GM19240 (cell line): ENCODE measurements at regions not wholly inside any gene's neighbourhood (a gene's known extent, or its start where the extent isn't known, plus 50 kb on each side); places are given as distances from the start of the nearest gene placed in this dataset.

ENCODE experiments used
- DNase-seq: peaks from one replicate; pipeline ENCODE4 v3.0.0; 2011; ENCODE audit warnings: low spot score; ENCODE audit not compliant: insufficient read length

DNA sequence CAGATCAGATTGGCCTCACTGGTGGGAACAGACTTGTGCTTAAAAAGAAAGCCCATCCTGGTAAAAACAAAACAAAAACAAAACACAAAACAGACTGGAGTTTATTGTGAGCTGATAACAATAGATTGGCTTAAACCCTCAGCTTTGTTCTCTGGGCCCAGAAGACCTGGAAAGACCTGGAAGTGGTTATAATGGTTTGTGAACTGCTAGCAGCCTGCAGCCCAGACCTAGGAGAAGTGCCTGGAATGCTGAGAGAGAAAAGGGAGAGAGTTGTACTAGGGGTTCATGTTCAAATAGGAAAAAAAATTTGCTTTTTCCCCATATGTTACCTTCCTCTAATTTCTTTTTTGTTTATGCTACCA, 396.6 kb downstream of the DMAC1 start:
- DNase-seq: no peak

DNA sequence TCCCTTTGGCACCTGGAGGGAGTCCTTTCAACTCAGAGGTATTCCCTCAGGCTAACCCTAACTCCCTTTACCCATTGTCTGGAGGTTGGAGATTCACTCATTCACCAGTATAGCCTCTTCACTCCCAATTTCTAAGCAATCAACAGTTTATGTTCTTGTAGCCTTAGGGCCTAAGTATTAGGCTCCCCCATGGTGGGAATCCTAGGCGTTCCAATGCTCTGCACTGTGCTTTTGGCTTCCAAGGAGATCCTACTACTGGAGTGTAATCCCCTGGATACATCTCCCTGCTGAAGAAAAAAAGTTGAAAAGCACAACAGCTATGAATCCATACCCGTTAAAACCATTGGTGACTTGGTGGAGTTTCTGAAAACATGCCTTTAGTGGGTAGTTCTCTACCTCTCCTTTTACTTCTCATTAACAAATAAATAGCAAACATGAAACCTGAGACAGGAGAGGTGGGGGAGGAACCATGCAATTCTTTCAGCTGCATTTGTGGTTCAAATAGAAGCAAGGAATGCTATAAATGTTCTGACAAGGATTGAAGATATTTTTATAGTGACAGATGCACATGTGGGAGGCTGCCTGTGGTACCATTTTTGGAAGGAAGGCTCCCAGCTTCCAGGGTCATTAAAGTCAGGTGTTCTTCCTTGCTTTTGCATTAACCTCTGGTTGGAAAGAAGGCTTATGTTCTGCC, 397.1 kb downstream of the DMAC1 start:
- no peak for DNase-seq

DNA sequence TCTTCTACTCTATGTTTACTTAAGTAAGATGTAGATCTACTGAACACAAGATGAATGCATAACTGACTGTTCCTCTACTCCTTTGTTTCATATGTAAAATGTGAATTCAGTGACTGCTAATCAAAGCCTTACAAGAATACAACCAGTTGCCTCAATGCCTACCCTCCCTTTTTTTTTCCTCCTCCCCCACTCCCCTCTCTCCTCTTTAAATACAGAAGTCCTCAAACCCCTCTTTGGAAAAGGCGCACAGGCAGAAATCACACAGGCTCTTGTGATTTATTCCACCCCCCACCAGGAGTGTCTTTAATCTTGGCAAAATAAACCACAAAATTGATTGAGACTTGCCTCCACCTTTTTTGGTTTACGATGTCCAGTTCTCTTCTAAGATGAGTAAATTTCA, 398.5 kb downstream of the DMAC1 start:
- DNase-seq: no peak

DNA sequence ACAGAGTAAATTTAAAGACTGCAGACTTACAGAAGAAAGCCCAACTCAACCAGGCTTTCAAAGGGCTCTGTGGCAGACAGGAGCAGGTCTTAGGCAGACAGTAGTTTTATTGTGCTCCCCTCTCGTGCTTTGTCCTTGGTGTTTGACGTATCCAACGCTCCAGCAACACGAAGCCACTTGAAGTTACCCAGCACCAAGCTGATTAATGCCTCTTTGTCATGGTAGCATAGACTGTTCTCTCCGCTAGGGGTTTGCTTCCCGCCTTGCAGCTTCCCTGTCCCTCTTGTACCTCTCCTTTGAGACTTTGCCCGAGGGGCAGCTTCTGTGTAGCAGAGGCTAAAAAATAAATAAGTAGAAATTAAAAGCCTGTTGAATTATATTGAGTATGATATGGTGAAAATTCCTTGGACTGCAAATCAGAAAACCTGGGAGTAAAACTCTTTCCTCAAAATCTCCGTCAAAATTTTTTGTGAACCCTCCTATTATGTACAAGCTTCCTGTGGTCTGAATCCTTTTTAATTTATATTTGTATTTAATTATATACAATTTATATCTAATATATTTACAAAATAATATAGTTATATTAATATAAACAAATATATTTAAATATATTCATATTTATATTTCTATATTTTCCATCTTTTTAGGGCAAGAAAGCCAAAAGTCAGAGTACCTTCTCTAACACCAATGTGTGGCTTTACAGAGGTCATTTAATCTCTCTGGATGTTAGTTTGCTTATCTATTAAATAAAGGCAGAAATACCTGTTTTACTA, 405.4 kb downstream of the DMAC1 start:
- no peak for DNase-seq

DNA sequence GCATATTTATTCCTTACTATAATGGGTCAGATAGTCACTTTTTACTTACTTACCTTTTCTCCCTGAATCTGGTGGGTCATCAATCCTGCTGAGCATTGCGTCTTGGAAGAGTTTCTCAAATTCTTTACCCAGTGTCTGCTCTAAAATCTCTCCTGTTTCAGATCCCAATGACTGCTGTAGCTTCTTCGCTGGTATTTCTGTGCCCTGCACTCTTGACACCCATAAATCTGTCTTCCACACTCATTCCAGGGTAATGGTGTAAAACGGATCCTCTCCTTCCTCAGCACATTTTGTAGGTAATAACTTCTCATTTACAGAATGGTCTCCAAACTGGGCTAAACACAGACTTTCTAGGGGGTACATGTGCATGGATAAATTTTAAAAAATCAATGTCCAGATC, 407.4 kb downstream of the DMAC1 start:
- DNase-seq: no peak

DNA sequence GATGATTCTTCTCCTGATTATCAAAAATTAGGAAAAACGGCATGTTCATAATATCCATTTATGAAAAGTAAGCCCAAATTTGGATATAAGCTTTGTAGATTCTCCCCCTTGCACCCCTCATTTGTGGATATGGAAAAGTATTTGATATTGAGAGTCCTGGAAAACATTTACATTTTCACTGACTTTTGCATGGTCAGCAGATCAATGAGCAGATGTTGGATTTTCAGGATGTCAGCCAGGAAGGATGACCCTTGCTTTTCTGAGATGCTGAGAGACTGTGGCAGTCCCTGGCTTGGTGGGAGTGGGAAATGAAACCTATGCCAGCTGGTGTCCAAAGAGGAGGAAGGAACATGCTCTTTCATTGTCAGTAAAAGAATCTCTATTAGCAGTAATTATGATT, 410.8 kb downstream of the DMAC1 start:
- no peak for DNase-seq

DNA sequence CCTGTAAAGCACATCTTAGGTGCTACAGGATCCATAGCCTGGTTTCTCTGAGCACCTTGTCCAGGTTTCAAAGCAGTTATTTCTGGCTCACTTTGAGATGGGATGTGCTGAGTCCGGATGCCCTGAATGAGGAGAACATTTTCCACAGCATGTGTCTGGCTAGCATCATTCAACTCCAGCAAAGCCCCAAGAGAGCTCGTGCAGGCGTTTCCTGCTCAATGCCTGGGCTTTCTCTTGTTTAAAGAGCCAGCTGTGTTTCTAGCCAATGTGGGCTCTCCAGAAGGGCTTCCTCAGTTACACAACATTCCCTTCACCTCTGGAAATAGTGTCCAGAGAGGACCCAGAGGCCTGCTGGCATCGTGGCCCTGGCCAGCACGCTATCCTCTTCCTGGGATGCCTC, 411.7 kb downstream of the DMAC1 start:
- DNase-seq: no peak

DNA sequence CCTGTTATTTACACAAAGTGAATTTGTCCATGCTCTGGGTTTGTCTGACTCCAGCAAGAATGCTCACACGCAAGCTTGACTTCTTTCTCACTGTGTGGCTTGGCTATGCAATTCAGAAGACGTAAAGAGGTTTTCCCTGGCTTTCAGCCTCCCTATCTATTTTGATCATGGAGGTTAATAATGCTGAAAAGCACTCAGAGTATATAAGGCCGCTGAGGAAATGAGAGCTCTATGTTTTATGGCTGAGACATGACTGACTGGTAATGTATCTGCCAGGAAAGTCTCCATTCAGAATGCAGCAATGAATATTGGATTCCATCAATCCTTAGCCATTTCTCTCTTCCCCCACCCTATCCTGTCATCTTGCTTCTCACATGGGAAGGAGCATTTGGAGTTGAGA, 417.3 kb downstream of the DMAC1 start:
- DNase-seq: no peak

DNA sequence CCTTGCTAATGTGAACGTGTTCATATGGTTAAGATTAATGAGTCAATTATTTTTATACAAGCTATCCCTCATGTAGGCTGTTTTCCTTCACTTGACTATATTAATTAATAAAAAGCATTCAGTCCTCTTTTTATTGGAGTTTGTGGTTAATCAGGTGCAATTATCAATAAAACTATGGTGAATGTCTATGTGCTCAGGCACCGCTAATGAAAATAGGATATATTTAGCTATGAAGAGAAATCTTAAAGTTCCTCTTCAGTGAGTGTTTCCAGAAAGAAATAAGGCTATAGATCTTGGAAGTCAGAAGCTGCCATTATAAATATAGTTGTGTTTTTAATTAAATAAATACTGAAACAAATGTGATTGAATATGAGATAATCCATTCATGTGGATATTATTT, 422.1 kb downstream of the DMAC1 start:
- no peak for DNase-seq

DNA sequence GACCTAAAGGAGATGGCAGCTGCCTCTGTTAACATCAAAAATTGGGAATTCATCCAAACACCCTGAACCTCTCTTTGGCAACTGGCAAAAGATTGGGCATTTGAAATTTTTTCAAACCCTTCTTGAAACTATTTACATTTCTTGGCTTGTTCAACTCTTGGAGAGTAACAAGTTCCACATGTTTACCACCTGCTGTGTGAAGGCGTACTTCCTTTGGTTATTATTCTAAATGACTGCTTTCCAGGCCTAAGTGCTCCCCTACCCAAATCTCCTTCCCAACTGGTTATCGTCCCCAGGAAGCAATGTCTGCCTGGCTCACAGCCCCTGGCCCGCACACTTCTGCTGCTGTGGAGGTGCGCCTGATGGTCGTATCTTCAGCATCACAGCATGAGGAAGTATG, 422.7 kb downstream of the DMAC1 start:
- DNase-seq: no peak

DNA sequence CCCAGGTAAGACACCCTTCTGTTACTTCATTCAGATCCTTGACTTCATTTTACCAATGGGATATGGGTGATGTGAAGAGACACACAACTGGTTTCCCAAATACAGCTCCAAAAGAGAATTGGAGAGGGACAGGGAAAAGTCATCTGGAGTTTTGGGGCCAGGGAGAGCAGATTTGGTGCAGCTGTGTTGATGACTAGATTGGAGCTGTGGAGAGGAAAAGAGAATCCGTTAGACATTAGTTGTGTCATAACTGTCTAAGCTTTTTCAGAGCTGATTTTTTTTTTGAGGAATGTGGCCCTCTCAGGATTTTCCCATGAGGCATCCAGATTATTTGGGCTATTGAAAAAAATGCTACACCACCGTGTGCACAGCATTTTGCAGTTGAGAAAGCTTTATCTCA, 423.4 kb downstream of the DMAC1 start:
- no peak for DNase-seq

DNA sequence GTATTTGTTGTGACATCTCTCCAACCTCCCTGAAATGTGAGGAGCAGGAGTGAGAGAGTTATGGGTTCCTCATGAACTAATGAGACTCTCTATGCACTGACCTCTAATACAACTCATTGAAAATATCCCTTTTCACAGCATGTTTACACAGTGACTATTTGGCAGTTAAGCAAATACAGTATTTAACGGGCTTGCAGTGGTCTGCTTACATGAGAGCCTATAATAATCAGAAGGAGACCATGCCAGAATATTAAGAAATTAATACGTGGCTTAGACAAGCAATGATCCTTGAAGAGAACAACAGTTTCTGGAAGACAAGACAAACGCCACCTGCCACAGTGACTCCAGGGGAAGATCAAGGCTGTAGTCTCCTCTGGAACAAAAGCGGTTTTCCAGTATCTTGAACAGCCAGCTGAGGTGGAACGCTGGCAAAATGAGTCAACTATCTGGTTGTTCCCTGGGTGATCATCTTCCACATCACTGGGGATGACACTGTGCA, 424.5 kb downstream of the DMAC1 start:
- DNase-seq: no peak

DNA sequence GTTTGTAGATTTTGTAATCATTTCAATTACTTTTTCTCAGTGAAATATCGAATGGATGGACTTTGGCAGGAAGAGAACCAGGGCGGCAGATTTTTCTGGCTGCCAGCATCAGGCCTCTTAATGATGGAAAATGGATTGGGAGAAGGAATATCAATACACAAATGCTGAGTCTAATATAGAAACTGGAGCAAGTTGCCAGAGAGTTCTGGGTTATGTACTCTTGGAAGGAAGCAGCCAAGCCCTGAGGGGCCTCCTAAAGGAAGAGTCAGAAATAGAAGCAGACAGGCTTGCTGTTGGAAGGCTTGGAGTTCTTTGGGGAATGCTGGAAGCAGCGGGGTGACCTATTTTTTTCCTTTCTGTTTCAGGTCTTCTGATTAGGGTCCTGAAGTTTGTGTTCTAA, 428.6 kb downstream of the DMAC1 start:
- no peak for DNase-seq

DNA sequence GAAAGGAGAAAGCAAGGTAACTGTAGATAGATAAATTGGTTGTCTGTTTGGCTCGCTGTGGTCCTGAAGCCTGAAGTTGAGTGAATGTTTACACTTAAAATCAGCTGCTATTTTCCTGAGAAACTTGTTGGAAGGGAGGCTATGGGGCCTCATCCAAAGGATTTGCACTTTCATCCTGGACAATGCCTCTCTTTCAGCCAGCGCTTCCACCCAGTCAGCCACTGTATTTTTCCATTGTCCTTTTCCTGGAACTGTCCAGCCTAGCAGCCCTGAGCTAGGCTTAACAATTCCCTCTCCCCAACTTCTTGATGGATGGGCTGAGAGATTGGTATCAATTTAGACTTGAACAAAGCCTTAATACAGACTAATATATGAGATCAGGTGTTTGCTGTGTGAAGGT, 429.2 kb downstream of the DMAC1 start:
- DNase-seq: no peak

DNA sequence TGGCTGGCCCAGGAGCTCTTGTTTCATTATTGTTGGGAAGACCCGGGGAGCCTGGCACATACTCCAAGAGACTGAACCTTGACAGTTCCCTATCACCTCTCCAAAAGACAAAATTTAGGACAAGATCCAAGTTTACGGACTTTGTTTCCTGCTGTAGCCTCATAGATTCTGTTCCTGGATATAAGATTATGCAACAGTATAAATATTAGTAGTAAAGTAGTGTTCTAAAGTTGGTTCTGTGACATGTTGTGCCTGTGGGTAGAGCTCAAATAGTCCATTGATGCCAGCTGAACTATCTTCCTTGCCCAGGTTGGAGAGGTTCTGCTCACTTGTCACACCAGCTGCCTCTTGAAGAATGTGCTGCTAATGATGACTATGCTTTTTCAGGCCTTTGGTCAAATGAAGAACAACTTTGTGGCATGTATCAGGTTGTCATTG, 430.2 kb downstream of the DMAC1 start:
- DNase-seq: no peak

DNA sequence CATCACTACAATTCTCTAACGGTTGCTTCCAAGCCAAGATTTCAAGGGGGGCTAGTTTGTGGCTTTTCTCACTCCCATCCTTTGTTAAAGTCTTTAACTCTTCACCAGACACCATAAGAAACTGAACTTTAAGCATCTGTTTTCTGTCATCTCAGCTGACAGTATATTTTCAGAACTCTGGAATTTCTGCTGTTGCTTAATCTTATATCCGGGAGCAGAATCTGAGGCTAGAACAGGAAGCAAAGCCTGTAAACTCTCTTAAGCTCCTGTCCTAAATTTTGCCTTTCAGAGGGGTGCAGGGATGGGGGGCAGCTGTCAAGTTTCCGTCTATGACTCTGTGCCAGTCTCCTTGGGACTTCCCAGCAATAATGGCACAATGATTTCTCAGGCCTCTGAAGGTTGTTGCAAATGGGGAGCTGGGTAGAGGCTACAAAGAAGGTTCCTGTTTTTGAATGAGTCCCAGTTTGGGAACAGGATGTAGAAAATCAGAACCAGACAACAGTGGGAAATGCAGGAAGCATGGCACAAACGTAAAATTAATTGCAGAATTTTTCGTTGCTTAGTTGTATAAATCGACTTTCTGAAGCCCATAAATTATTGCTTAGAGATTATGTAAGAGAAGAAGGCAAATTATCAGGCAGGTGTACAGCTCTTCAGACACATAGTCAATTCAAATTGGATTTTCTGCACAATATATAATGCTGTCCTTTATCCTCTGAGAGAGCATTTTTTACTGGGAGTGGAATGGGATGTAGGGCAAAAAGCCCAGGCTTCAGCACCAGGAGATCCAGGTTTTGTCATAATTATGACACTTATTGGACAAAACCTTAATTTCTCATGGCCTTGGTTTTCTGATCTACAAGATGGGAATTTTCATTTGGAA, 430.9 kb downstream of the DMAC1 start:
- DNase-seq: no peak

DNA sequence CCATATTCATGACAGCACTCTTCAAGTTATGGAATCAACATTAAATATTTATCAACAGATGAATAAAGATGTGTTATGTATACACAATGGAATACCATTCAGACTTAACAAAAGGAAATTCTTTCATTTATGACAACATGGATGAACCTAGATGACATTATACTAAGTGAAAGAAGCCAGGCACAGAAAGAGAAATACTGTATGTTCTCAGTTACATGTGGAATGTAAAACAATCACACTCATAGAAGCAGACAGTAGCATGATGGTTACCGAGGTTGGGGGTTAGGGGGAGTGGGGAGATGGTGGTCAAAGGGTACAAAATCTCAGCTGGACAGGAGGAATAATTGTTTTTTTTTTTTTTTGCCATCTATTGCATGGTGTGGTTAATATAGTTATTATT, 431.9 kb downstream of the DMAC1 start:
- DNase-seq: no peak

DNA sequence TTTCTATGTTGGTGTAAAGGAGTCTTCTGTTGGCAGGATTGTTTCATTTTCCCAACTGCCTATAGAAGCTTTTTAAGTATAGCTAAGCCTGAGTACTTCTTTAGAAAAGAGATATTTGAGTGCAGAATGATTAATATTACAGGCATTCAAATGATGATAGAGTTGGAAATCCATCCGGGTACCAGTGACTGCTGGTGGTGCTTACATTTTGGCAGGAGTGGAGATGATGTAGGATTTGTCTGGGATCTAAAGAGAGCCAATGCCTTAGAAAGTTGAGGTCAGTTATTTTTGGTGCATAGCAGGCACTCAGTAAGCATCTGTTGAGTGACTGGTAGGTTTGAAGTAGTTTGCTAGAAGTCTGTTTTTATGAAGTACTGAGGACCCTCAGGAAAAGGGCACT, 433.5 kb downstream of the DMAC1 start:
- no peak for DNase-seq

DNA sequence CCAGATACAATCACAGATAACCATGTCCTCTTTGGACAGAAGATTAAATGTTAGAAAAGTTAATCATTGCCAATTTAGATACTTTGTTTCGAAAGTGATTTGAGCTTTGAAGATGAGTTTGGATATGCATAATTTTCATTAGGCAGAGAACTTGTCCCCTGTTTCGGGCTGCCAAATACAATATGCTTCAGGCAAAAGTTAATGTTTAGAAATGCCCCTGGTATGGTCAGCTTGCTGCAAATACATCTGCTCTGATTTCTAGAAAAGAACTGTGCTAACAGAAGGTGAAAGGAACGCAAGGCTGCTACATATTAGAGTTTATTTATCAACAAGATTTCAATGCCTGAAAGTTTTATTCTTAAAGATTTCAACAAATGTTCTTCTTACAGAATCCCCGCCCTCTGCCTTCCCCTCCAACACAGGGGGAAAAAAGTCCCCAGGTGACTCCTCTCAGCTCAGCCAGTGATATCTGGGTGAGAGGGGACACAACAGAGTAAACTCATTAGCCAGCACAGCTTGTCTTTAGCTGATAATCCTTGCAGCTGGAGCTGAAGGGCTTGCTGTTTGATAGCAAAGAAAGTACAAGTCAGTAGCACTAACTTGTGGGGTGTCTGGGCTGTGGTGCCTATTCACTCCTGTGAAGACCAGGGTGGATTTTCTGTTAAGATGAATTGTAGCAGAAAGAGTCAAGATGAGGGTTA, 435.7 kb downstream of the DMAC1 start:
- DNase-seq: no peak

DNA sequence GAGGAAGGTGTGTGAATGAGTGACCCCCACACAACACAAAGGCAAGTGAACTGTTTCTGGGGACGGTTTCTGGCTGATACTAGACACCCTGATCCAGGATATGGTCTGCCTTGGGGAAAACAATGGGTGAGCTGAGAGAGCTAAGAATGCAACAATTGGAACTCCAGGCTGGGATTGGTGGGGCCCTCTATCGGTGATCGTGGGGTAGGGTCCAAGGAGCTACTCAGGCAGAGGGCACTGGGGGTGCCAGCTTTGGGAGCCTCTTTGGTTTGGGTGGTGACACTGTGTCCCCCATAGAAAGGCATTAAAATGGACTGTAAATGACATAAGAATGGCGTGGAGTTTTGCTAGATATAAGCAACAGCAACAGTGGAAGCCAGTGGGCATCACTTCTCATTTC, 439.1 kb downstream of the DMAC1 start:
- no peak for DNase-seq

DNA sequence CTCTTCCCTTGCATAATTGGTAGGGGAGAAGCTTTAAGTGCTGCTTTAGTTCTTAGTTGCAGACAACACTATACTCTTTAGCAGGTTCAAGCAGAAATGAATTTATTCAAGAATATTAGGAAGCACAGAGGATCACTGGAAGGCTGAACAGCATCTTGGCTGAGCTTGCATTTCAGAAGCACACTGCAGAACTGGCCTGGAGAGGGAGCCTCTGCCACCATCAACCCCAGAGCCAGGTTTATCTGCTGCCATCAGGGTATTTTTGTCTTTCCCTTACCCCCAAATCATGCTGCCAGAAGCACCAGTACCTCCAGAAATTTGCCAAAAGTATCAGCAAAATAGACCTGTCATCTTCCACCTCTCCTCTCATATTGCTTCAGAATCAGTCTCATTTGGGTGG, 440.7 kb downstream of the DMAC1 start:
- no peak for DNase-seq
